ENCODE measurements at regions not wholly inside any gene's neighbourhood (a gene's known extent, or its start where the extent isn't known, plus 50 kb on each side); places are given as distances from the start of the nearest gene placed in this dataset.

DNA sequence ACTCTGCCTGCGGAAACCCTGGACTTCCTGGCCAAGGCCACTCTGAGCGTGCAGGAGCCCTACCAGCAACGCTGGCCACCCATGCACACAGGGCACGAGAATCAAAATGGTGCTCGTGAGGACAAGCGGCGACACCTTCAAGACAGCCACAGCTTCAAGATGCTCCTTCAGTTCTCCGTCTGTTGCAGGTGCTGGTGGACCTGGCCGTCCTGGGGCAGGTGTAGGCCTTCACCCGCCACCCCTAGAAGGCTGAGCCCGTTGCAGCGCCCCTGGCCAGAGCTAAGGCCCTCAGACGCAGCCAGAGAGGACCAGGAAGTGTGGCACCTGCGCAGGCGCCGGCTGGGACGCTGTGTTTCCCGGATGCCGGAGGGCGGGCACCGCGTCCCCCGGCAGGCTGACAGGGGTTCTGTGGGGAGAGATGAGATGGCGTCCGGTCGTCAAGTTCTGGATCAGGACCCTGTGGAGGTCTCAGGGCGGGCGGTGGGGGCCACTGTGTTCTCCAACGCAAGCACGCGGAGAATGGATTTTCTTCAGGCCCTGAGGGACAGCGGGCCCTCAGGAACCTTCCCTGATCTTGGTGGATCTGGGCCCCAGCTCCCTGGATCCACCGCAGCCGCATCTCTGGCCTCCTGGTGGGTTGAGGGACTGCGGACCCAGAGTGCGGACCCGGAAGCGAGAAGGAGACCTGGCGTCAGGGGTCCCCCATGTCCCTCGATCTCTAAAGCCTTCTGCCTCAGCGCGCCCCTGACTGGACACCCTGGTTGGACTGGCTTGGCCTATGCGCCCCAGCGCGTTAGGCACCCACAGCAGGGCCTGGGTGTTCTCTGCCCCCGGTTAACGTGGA is 1770.8 kb upstream of the CDH9 start:
- TF ChIP-seq, protein P1, sequence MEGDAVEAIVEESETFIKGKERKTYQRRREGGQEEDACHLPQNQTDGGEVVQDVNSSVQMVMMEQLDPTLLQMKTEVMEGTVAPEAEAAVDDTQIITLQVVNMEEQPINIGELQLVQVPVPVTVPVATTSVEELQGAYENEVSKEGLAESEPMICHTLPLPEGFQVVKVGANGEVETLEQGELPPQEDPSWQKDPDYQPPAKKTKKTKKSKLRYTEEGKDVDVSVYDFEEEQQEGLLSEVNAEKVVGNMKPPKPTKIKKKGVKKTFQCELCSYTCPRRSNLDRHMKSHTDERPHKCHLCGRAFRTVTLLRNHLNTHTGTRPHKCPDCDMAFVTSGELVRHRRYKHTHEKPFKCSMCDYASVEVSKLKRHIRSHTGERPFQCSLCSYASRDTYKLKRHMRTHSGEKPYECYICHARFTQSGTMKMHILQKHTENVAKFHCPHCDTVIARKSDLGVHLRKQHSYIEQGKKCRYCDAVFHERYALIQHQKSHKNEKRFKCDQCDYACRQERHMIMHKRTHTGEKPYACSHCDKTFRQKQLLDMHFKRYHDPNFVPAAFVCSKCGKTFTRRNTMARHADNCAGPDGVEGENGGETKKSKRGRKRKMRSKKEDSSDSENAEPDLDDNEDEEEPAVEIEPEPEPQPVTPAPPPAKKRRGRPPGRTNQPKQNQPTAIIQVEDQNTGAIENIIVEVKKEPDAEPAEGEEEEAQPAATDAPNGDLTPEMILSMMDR (IDR thresholded peaks at IDR 0.05; ENCODE audit: insufficient read depth, low read length), result no peak
- no peak for TF ChIP-seq POLR2AphosphoS5 (IDR thresholded peaks at IDR 0.05; ENCODE audit: low read depth)

Data from HL-60 (cell line).